ENCODE measurements at regions not wholly inside any gene's neighbourhood (a gene's known extent, or its start where the extent isn't known, plus 50 kb on each side); places are given as distances from the start of the nearest gene placed in this dataset.

GRCh38 chr10:85548034-85548433 lies 818.6 kb downstream of the GRID1 start:
- Mint-ChIP-seq H3K9me3 (no peaks in the 10 kb centered on the region), H3K27ac (no peak overlapping the region), H3K4me3 (no peak overlapping the region), H3K4me1 (no peaks in the 10 kb centered on the region), H3K27me3 (ENCODE audit: low read depth) (no peaks in the 10 kb centered on the region), H3K36me3 (ENCODE audit: low read depth) (no peaks in the 10 kb centered on the region)
- peak; percentile 36 to 51 (median 43) for TF ChIP-seq CTCF (IDR thresholded peaks at IDR 0.05; ENCODE audit: unreplicated experiment in 3 of 3)
